DMS79 treated with DMSO at 0.1 percent for 48 hours (cell line): ENCODE measurements at regions not wholly inside any gene's neighbourhood (a gene's known extent, or its start where the extent isn't known, plus 50 kb on each side); places are given as distances from the start of the nearest gene placed in this dataset.

Source experiments
- DNase-seq: peaks from one replicate; lab custom pipeline; 2025; lab: John Stamatoyannopoulos, UW

GRCh38 chr11:33411751-33412150, 154.6 kb downstream of the HIPK3 start:
- no peak for DNase-seq

GRCh38 chr11:33410086-33410765, 153.0 kb downstream of the HIPK3 start:
- DNase-seq = no peak
